Stomach smooth muscle (tissue), 2 donors: ENCODE measurements at regions not wholly inside any gene's neighbourhood (a gene's known extent, or its start where the extent isn't known, plus 50 kb on each side); places are given as distances from the start of the nearest gene placed in this dataset.

Source experiments
- H3K27ac ChIP-seq: one replicate; pipeline ENCODE4 v1.7.0; 2013; ENCODE audit warnings: mild to moderate bottlenecking, low read length, inconsistent platforms
- H3K27me3 ChIP-seq, 2 donors: one replicate each; pipeline ENCODE4 v1.7.0; 2013; ENCODE audit warnings: low read length in 2 of 2; ENCODE audit not compliant: insufficient read depth in 2 of 2, control insufficient read depth in 1 of 2
- H3K36me3 ChIP-seq, 2 donors: one replicate each; pipeline ENCODE4 v1.7.0; 2013; ENCODE audit warnings: low read length in 2 of 2; ENCODE audit not compliant: control insufficient read depth in 2 of 2, insufficient read depth in 2 of 2
- H3K4me1 ChIP-seq: one replicate; pipeline ENCODE4 v1.7.0; 2013; ENCODE audit warnings: low read length; ENCODE audit not compliant: control insufficient read depth, insufficient read depth
- H3K4me3 ChIP-seq, 2 donors: one replicate each; pipeline ENCODE4 v1.7.0; 2013; ENCODE audit warnings: low read length in 2 of 2
- H3K9ac ChIP-seq, 2 donors: one replicate each; pipeline ENCODE4 v1.7.0; 2013; ENCODE audit warnings: low read length in 2 of 2, mild to moderate bottlenecking in 1 of 2
- H3K9me3 ChIP-seq, 2 donors: one replicate each; pipeline ENCODE4 v1.7.0; 2013; ENCODE audit warnings: low read length in 2 of 2; ENCODE audit not compliant: control insufficient read depth in 2 of 2
- donor health status: healthy.
- donor health status: Pancreatic carcinoma.

DNA sequence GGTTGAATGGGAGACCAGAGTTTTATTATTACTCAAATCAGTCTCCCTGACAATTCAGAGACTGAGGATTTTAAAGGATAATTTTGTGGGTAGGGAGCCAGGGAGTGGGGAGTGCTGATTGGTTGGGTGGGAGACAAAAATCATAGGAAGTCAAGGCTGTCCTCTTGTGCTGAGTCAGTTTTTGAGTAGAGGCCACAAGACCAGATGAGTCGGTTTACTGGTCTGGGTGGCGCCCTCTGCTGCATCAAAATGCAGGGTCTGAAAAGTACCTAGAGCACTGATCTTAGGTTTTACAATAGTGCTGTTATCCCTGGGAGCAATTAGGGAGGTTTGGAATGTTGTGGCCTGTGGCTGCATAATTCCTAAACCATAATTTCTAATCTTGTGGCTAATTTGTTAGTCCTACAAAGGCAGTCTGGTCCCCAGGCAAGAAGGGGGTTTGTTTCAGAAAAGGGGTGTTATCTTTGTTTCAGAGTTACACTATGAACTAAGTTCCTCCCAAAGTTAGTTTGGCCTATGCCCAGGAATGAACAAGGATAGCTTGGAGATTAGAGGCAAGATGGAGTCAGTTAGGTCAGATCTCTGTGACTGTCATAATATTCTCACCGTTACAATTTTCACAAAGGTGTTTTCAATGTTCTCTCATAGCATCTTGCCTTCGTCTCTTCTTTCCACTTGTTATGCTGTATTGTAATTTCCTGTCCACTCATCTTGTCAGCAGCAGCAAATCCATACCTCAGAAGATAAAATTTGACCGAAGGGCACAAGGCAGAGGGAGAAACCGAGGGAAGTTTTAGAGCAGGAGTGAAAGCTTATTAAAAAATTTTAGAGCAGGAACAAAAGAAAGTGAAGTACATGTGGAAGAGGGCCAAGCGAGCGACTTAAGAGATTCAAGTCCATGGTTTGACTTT is 59.2 kb upstream of the CLINT1 start:
- no peak overlapping the region for H3K9ac ChIP-seq
- no peaks in the 10 kb centered on the region for H3K36me3 ChIP-seq
- no peaks in the 10 kb centered on the region for H3K9me3 ChIP-seq
- peaks cover 19% of the 10 kb centered on the region for H3K4me1 ChIP-seq
- H3K27ac ChIP-seq: no peak overlapping the region
- no peaks in the 10 kb centered on the region for H3K27me3 ChIP-seq
- no peak overlapping the region for H3K4me3 ChIP-seq

DNA sequence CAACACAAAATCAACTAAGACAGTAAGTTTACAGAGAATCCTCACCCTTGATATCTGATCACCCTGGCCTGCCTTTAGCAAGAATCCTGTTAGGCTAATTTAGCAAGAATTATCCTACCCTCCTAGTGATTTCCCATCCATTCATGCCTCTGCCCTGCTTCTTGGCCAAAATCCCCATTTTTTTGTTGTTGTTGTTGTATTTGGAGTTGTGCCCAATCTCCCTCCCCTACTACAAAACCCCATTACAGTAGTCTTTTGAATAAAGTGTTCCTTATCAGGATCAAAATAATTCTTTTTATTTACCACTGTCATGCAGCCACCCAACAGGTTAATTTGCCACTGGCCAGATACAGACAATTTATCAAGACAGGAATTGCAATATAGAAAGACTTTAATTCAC is 58.5 kb upstream of the CLINT1 start:
- Histone ChIP-seq H3K4me3 (no peak overlapping the region), H3K27me3 (no peaks in the 10 kb centered on the region), H3K9ac (no peak overlapping the region), H3K9me3 (no peaks in the 10 kb centered on the region), H3K27ac (no peak overlapping the region), H3K4me1 (peaks cover 19% of the 10 kb centered on the region), H3K36me3 (no peaks in the 10 kb centered on the region)

DNA sequence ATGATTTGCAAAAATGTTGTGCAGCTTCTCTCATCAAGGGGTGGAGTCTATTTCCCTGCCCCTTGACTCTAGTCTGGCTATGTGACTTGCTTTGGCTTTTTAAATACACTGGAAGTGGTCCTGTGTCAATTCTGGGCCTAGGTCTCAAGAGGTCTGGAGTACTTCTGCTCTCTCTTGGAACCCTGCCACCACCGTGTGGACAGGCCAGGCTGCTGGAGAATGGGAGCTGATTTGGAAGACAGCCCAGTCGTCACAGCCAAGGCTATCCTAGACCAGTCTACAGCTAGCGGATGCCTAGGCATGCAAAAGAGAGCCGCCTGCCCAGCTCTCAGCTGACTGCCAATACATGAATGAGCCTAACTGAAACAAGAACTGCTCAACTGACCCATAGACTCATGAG is 56.7 kb upstream of the CLINT1 start:
- Histone ChIP-seq H3K27me3 (no peaks in the 10 kb centered on the region), H3K4me3 (no peak overlapping the region), H3K36me3 (no peaks in the 10 kb centered on the region), H3K4me1 (peaks cover 19% of the 10 kb centered on the region), H3K9ac (no peak overlapping the region), H3K9me3 (no peaks in the 10 kb centered on the region), H3K27ac (no peak overlapping the region)

DNA sequence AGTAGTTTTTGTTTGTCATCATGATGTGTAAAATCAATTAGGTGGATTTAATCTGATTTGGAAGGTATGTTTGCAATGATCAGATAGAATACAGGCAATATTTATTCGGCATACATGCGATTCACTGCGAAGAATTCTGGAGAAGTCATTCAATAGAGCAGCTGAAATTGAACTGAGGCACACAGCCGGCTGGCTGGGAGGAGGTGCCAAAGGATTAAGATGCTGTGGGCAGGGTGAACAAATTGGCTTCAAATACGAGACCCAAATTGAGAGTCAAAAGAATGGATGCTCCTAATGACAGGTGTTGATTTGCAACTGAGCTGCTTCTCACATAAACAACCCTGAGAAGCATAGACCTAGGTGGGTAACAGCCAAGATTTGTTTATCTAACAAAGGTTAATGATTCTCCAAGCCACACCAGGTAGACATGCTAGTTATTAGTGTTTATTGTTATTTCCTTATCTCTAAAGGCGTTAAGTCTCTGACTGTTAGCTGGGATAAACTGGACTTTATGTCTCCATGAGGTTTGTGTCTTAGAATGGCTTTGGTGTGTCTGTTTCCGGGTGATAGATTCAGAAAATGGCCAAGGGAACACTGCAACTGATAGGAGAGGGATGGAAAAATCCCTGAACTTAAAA is 55.3 kb upstream of the CLINT1 start:
- Histone ChIP-seq H3K27me3 (no peaks in the 10 kb centered on the region), H3K27ac (no peak overlapping the region), H3K4me3 (no peak overlapping the region), H3K4me1 (peaks cover 19% of the 10 kb centered on the region), H3K36me3 (no peaks in the 10 kb centered on the region), H3K9ac (no peak overlapping the region), H3K9me3 (no peaks in the 10 kb centered on the region)

DNA sequence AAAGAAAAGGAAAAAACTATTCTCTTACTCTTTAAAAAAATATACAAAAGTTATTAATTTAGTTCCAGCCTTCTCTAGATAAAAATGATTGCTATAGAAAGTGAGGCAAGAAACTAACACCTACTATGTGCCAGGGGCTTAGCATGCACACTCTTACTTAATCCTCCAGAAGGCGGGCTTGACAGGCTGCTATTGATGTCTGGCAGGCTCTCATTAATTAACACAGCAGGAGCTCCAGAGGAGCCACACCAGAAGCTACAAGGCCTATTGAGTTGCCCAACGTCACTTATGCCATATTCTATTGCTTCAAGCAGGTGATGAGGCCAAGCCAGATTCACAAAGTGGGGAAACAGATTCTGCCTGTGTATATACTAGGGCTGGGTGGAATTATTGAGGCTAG is 54.6 kb upstream of the CLINT1 start:
- Histone ChIP-seq H3K27me3 (no peaks in the 10 kb centered on the region), H3K27ac (no peak overlapping the region), H3K9me3 (no peaks in the 10 kb centered on the region), H3K4me3 (no peak overlapping the region), H3K4me1 (peaks cover 14% of the 10 kb centered on the region), H3K36me3 (no peaks in the 10 kb centered on the region), H3K9ac (no peak overlapping the region)

DNA sequence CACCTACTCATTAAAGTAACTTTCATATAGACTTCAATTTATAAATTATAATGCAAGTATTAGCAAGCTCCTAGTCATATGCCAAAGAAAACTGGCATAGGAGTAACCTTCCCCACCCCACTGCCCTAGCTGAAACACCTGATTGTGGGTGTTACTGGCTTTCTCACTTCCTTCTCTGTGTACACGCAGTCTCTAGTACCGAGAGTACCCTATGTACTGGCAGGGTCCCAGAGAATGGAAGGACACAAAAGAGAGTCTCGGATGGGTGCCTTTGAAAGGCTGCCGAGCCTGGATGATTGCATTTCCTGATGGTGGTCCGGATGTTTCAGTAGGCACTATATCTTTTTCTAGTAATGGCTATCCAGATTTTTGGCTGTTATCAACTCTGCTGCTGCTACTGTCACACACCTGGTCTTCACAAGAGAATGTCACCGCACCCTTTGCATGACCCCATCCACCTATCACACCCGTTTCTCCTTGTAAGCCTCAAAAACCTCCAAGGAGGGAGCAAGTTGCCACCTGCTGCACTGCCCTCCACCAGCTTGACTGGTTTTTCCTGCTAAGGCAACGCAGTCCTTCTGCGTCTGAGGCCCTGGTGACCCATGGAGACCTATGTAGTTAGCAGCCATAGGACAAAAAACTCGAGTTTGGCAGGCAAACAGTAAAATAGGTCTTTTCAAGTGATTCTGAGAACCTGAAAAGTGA is 53.8 kb upstream of the CLINT1 start:
- Histone ChIP-seq H3K9ac (no peak overlapping the region), H3K27ac (no peak overlapping the region), H3K4me1 (peaks cover 10% of the 10 kb centered on the region)

DNA sequence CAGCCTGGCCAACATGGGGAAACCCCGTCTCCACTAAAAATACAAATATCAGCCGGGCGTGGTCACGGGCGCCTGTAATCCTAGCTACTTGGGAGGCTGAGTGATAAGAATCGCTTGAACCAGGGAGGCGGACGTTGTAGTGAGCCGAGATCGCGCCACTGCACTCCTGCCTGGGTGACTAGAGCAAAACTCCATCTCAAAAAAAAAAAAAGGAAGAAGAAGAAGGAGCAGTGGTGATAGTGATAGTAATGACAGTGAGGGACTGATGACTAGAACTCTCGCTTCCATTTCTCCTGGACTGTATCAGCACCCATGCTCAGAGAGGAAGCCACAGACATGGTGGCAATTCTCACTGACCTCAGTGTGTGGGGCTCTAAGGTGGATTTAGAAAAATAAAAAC is 52.6 kb upstream of the CLINT1 start:
- H3K36me3 ChIP-seq: no peaks in the 10 kb centered on the region
- peaks cover 6% of the 10 kb centered on the region for H3K4me1 ChIP-seq
- H3K27ac ChIP-seq: no peak overlapping the region
- H3K4me3 ChIP-seq: no peak overlapping the region
- H3K9me3 ChIP-seq: no peaks in the 10 kb centered on the region
- no peaks in the 10 kb centered on the region for H3K27me3 ChIP-seq
- H3K9ac ChIP-seq: no peak overlapping the region

More for the DNA sequence above, 53.8 kb upstream of the CLINT1 start:
- no peaks in the 10 kb centered on the region for H3K9me3 ChIP-seq
- no peak overlapping the region for H3K4me3 ChIP-seq
- no peaks in the 10 kb centered on the region for H3K36me3 ChIP-seq
- H3K27me3 ChIP-seq: no peaks in the 10 kb centered on the region
